G401 (cell line): ENCODE measurements at regions not wholly inside any gene's neighbourhood (a gene's known extent, or its start where the extent isn't known, plus 50 kb on each side); places are given as distances from the start of the nearest gene placed in this dataset.
"Not testable (repeated sequence)": the region's sequence is repeated elsewhere in the genome, so short reads cannot be mapped to it uniquely, and the experiment has no call there.

ENCODE experiments used
- DNase-seq: peaks from one replicate; pipeline ENCODE4 v3.0.0-alpha.2; 2015; ENCODE audit warnings: low spot score
- in situ Hi-C: cut with HindIII; loops from 2 replicates; pipeline ENCODE4 v1.10.0; 2016; ENCODE audit warnings: low sequenced_read_pairs, mixed read lengths

DNA sequence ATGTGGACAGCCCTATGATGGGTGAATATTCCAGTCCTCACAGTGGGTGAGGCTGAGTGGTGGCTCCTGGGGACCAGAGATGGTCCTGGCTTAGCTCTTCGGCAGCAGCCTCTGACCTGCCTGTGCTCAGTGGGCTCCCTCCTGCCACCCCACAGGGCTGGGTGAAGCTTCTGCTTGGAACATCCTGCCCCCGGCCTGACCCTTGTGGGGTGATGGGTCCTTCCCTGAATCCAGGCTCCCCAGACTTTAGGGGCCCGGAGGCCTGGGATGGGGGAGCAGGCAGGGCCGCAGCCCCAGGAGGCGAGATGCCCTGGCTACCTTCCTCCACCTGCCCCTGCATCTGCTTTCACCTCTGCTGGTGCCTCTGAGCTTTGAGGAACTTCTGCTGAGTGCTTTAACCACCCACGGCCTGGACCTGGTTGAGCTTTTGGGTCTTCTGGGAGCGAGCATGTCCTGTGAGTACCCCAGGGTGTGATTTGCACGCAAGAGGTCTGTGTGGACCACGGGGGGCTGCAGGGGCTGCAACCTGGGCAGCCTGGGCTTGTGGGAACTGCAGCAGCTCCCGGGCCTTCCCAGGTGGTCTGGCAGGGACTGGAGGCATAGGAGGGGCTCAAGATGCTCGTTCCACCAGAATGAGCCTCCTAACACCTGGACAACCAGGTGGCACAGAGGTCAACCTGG lies 159.5 kb downstream of the KIF26A start:
- no peak for DNase-seq
- in situ Hi-C loops: no loop called here

DNA sequence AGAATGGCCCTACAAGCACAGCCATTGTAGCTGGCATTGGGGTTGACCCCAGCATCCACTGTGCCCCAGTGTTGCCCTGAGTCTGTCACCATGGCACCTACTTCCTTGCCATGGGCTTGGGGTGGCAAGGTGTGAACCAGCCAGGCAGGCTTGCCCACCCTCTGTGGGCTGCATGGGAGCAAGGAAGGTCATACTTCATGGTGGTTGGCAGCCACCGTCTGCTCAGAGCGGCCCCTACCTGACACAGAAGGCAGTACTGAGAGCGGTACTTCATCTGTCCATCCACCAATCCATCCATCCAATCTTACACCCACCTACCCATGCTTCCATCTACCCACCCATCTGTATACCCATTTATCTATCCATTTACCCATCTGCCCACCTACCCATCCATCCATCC lies 160.1 kb downstream of the KIF26A start:
- in situ Hi-C loops: no loop called here
- no peak for DNase-seq

DNA sequence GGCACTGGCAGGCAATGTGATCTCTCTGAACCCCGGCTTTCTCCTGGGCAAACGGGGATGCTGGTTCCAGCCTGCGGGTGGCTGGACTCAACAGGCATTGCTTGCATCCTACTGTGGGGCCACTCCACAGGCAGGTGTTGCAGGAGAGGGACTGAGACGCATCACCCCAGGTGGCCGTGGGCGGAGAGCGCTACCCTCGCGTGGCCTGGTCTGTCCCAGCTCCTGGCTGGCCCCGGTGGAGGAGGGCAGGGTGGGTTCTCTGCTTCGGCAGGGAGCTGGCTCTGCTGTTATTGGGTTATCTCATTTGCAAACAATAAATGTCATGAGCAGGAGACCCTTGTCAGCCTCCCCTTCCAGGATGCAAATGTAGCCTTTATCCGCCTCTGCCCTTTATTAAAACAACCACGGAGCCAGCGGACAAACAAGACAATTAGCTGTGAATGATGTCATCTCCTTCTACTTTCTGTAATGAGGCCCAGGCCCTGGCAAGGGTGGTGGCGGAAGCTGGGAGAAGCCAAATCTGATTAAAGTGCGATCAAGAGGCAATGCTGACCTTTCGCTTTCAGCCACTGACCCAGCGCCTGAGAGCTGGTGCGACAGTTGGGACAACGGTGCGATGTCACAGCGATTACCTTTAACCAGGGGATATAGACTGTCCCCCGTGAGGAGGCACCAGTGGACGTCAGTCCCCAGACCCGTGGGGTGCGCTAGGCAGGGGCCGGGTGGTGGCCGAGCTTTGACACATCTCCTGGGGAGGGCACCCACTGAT lies 161.8 kb downstream of the KIF26A start:
- in situ Hi-C loops: no loop called here
- no peak for DNase-seq

GRCh38 chr14:104301731-104302460 lies 163.5 kb downstream of the KIF26A start:
- in situ Hi-C loops: no loop called here
- DNase-seq: no peak

GRCh38 chr14:104302794-104303405 lies 164.5 kb downstream of the KIF26A start:
- DNase-seq: no peak
- in situ Hi-C loops: no loop called here

DNA sequence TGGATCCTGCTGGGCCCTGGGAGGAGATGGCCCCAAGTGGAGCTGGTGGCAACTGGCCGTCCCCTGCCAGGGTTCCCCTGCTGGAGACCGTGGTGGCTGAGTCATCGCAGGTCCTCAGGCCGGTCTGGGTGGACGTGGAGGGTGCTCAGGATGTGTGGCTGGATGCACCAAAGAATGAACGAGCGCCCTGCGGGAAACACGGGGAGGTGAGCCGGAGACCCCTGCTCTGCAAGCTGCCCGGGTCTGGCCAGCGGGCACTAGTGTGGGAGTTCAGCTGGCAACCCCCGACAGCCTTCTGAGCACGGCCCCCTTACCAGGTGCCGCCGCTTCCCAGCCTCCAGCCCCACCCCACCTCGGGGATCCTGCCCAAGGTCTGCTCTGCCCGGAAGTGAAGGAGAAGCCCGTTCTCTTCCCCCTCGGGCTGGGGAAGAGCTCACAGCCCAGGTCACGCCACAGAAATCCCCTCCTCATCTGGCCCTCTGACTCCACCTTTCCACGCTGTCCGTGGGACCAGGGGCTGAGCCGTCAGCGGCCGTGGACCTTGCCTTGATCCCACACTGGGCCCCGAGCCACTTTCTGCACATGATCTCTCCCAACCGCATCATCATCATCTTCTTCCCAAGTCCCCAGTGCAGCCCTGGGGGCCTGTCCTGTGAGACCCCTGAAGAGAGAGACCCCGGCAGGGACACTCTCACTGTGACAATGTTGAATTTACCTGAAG lies 165.5 kb downstream of the KIF26A start:
- no peak for DNase-seq
- in situ Hi-C loops: no loop called here

DNA sequence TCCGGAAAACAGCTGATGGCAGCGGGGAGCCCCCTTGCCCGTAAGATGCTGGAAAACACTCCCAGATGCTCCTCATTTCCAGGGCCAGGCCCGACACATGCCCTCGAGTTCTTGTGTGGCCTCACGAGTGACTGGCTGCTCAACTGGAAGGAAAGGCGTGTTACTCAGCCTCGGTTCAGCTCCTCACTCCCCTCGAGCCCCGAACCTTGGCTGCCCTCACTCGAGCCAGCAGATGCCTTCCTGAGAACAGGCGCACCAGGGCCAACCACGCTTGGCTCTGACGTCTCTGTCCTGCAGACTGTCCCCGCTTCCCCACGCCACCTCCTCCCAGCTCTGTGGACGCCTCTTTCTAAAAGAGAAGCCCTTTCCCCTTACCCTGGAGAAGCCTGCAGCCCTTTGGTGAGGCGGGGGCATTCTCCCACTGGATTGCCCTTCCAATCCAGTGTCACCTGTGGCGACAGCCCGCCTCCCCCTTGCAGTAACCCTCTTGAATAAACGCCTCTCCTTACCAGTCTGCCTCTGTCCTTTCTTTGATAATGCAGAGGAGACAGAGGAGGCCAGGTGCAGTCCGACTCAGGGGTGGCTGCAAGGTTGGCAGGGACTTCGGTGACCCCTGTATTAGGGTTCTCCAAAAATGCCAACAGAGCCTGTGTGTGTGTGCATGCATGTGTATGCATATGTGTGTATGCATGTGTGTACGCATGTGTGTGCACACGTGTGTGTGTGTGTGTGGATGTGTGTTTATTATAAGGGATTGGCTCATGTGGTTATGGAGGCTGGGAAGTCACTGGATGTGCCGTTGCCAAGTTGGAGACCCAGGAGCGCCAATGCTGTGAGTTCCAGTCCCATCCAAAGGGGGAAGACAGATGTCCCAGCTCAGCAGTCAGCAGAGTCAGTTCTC lies 166.3 kb downstream of the KIF26A start:
- DNase-seq: no peak
- in situ Hi-C loops: no loop called here

DNA sequence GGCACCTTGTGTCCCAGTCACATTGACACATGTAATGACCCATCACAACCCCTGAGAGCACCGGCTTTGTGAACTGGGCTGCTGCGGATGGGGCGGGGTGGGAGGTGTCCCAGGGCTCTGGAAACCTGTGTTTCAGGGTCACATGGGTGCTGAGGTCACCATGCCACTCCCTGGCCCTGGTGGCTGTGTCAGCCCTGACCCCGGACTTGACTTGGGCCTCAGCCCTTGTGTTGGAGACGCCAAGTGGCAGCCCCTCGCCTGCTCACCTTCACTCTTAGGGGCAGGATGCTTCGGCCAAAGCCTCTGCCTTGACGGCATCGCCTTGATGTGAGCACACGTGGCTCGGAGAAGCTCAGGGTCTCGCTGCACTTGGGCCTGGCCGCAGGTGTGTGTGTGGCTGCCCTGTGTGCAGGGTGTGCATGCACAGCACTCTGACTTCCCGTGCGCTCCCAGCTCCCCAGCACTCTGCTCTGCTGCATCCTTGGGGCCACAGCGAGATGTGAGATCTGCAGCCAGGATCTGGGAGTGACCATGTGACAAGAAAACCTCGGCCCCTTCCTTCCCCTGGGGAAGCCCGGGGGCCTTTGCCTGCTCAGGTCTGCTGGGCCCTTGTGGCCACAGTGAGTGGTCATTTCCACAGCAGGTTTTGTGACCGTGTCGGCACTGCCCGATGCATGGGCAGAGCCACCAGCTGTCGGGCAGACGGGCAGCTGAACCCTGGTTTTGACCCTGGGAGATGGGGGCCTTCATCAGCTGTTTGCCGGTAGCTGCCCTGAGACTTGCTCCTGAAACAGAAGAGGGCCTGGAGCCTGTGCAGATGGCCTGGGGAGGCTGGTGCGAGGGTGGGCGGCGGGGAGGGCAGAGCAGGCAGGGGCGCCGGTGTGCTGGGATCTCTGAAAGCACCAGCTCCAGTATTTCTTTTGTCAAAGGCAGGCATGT lies 167.4 kb downstream of the KIF26A start:
- in situ Hi-C loops: no loop called here
- DNase-seq: no peak

GRCh38 chr14:104306450-104307040 lies 168.2 kb downstream of the KIF26A start:
- in situ Hi-C loops: no loop called here
- DNase-seq: no peak

DNA sequence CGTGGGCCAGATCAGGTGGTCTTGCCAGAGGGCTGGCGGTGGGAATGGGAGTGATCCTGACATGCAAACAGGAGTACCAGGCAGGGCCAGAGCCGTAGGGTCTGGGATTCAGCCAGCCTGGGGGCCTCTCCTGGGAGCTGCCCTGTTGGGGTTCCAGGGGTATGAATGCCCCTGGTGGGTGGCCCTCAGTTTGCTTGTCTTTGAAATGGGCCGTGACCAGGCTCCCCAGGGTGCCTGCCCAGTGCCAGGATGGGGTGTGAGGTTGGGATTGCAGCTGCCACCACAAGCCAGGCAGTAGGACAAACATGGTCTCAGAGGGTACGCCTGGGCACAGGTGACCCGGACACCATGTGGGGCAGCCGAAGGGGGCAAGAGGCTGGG lies 168.8 kb downstream of the KIF26A start:
- in situ Hi-C loops: no loop called here

GRCh38 chr14:104307627-104308401 lies 169.4 kb downstream of the KIF26A start:
- no peak for DNase-seq
- in situ Hi-C loops: no loop called here

More for the DNA sequence above, 168.8 kb downstream of the KIF26A start:
- no peak for DNase-seq

GRCh38 chr14:104308534-104308933 lies 170.1 kb downstream of the KIF26A start:
- DNase-seq, in situ Hi-C loops: not testable (repeated sequence)

DNA sequence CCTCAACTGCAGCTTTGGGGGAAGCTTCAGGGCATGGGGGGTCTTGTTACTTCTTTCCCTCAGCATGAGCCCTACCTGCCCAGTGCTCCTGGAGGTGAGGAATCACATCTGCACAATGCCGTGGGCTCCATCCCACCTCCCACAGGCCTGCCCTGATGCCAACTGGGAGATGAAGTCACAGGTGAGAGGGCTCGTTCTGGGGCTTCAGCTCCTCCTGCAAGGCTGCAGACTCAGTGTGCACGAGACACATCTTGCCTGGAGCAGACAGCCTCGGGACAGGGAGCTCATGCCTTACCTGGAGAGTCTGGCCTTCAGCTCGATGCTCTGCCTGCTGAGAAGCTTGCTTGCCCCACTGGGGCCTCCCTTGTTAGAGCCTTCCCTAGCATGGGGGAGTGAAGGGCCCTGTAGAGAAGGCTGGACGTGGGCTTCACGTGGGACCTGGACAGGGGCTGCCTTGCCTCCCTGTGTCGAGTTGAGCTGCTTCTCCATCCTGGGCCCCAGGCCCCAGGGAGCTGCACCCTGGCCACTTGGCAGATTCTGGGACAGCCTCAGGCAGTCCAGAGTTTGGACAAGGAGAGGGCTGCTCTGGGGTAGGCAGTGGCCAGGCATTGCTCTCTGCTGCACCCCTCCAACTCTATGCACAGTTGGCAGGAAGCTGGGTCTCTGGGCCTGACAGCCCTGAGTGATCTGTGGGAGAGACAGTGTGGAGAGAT lies 171.4 kb downstream of the KIF26A start:
- in situ Hi-C loops: no loop called here
- no peak for DNase-seq

DNA sequence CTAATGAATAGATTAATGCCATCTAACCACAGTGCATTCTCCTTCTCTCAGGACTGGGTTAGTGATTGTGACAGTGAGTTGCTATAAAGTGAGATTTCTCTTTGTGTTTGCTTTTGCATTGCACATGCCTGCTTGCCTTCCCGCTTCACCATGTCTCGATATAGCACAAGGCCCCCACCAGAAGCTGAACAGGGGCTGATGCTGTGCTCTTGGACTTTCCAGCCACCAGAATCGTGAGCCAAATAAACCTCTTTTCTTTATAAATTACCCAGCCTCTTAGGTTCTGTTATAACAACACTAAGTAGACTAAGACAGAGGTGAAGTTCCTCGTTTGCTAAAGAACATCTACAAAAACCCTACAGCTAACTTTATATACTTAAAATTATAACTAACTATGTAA lies 173.0 kb downstream of the KIF26A start:
- in situ Hi-C loops: no loop called here
- DNase-seq: no peak

- in situ Hi-C loops: no loop called here
- DNase-seq: no peak
Observed at GRCh38 chr14:104313674-104314073, 175.3 kb downstream of the KIF26A start.
